Right ventricle myocardium superior (tissue), 1 donor: ENCODE measurements at regions not wholly inside any gene's neighbourhood (a gene's known extent, or its start where the extent isn't known, plus 50 kb on each side); places are given as distances from the start of the nearest gene placed in this dataset.
"Not testable (repeated sequence)": the region's sequence is repeated elsewhere in the genome, so short reads cannot be mapped to it uniquely, and the experiment has no call there.

Source experiments
- ATAC-seq: fragments of 200-7000 bp; cut with Tn5 transposase; one replicate; pipeline ENCODE4 v1.9.1; 2020; ENCODE audit warnings: mild to moderate bottlenecking; ENCODE audit not compliant: poor library complexity
- DNase-seq: peaks from one replicate; pipeline ENCODE4 v3.0.0-alpha.2; 2020
- intact Hi-C: fragments of 100-400 bp; cut with DNase I; formaldehyde crosslinking; loops from one replicate; pipeline ENCODE4 v1.11.2; 2022
- donor health status: DM: no; HTN: yes; CAD: no; lungs with severe emphysema.

GRCh38 chr5:119694284-119694683, 64.9 kb downstream of the FAM170A start:
- DNase-seq, result no peak
- ATAC-seq, result no peak
- intact Hi-C loops, result no loop called here

- intact Hi-C loops, result no loop called here
- ATAC-seq (no peak), DNase-seq (no peak)
Observed at GRCh38 chr5:119706049-119706448, 76.7 kb downstream of the FAM170A start.

- DNase-seq (no peak), ATAC-seq (no peak)
- intact Hi-C loops, result no loop called here
Observed at GRCh38 chr5:119708076-119708790, 78.9 kb downstream of the FAM170A start.

GRCh38 chr5:119721775-119722174, 92.4 kb downstream of the FAM170A start:
- DNase-seq, result no peak
- no peak for ATAC-seq
- intact Hi-C loops, result no loop called here

GRCh38 chr5:119725291-119725690, 95.9 kb downstream of the FAM170A start:
- ATAC-seq, DNase-seq, intact Hi-C loops: not testable (repeated sequence)

GRCh38 chr5:119726544-119726943, 97.2 kb downstream of the FAM170A start:
- no peak for ATAC-seq
- no peak for DNase-seq
- intact Hi-C loops, result no loop called here

GRCh38 chr5:119740225-119740624, 110.9 kb downstream of the FAM170A start:
- DNase-seq (no peak), ATAC-seq (no peak)
- intact Hi-C loops, result no loop called here

GRCh38 chr5:119741691-119742090, 112.3 kb downstream of the FAM170A start:
- intact Hi-C loops, result no loop called here
- no peak for ATAC-seq
- DNase-seq, result no peak

GRCh38 chr5:119742311-119742710, 113.0 kb downstream of the FAM170A start:
- DNase-seq (no peak), ATAC-seq (no peak)
- intact Hi-C loops, result no loop called here

- intact Hi-C loops, result no loop called here
- ATAC-seq (no peak), DNase-seq (no peak)
Observed at GRCh38 chr5:119743927-119744326, 114.6 kb downstream of the FAM170A start.

GRCh38 chr5:119745976-119746375, 116.6 kb downstream of the FAM170A start:
- ATAC-seq, result no peak
- intact Hi-C loops, result no loop called here

GRCh38 chr5:119746984-119747383, 117.6 kb downstream of the FAM170A start:
- ATAC-seq, result no peak
- no peak for DNase-seq
- intact Hi-C loops, result no loop called here

More at GRCh38 chr5:119745976-119746375, 116.6 kb downstream of the FAM170A start:
- DNase-seq, result no peak

GRCh38 chr5:119750887-119751733, 121.8 kb downstream of the FAM170A start:
- DNase-seq, result no peak
- intact Hi-C loops, result no loop called here
- ATAC-seq, result no peak

- DNase-seq (no peak), ATAC-seq (no peak)
- intact Hi-C loops, result no loop called here
Observed at GRCh38 chr5:119751734-119752094, 122.4 kb downstream of the FAM170A start.

- DNase-seq (no peak), ATAC-seq (no peak)
- intact Hi-C loops, result no loop called here
Observed at GRCh38 chr5:119752921-119753886, 123.8 kb downstream of the FAM170A start.

GRCh38 chr5:119754825-119755224, 125.5 kb downstream of the FAM170A start:
- DNase-seq, ATAC-seq, intact Hi-C loops: not testable (repeated sequence)

- no peak for DNase-seq
- intact Hi-C loops, result no loop called here
- no peak for ATAC-seq
Observed at GRCh38 chr5:119757276-119757675, 127.9 kb downstream of the FAM170A start.

- DNase-seq, ATAC-seq, intact Hi-C loops: not testable (repeated sequence)
Observed at GRCh38 chr5:119769695-119770693, 140.6 kb downstream of the FAM170A start.
